Colonic mucosa (tissue), 4 donors: ENCODE measurements at regions not wholly inside any gene's neighbourhood (a gene's known extent, or its start where the extent isn't known, plus 50 kb on each side); places are given as distances from the start of the nearest gene placed in this dataset.

ENCODE experiments used
- DNase-seq: peaks from one replicate; pipeline ENCODE4 v3.0.0-alpha.2; 2020
- H3K27ac ChIP-seq: fragments of 200-600 bp; one replicate; pipeline ENCODE4 v1.8.0; 2021
- H3K27me3 ChIP-seq: fragments of 200-600 bp; one replicate; pipeline ENCODE4 v1.8.0; 2021
- H3K36me3 ChIP-seq: fragments of 200-600 bp; one replicate; pipeline ENCODE4 v1.8.0; 2021
- H3K4me1 ChIP-seq: fragments of 200-600 bp; one replicate; pipeline ENCODE4 v1.8.0; 2021; ENCODE audit warnings: mild to moderate bottlenecking
- H3K4me3 ChIP-seq: fragments of 200-600 bp; one replicate; pipeline ENCODE4 v1.8.0; 2021
- H3K9ac ChIP-seq, 2 donors: one replicate each; pipeline ENCODE4 v1.7.0; 2013; ENCODE audit warnings: control low read depth in 2 of 2, low read depth in 2 of 2, low read length in 2 of 2
- H3K9me3 ChIP-seq: fragments of 200-600 bp; one replicate; pipeline ENCODE4 v1.8.0; 2021
- intact Hi-C: fragments of 100-400 bp; cut with DNase I; formaldehyde crosslinking; loops from one replicate; pipeline ENCODE4 v1.14.1; 2022
- TF ChIP-seq, protein P1 (sequence below): fragments of 200-600 bp; IDR thresholded peaks from one replicate; pipeline ENCODE4 v1.8.0; 2022; ENCODE audit warnings: antibody characterized with exemption, mild to moderate bottlenecking
- donor health status: healthy.
- donor health status: DM: no; HTN: no; CAD: no.
- donor health status: DM: no; HTN: no; CAD: no.

DNA sequence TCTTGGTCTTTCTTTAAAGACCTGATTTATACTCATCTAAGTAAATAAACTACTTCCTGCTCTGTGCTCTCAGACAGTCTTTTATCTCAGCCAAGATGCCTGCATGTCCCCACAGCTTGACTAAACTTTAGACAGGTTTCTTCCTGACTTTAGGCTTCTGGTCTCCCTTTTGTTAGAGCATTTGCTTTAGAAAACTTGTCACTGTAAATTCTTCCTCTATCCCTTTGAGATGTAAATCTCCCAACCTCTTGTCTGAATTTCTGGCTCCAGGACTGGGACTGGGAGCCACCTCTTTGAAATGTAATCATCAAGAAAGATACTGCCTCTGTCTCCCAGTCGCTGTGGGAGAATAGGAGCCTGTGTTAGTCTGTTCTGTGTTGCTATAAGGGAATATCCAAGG, 739.9 kb downstream of the C6orf118 start:
- TF ChIP-seq, protein P1, sequence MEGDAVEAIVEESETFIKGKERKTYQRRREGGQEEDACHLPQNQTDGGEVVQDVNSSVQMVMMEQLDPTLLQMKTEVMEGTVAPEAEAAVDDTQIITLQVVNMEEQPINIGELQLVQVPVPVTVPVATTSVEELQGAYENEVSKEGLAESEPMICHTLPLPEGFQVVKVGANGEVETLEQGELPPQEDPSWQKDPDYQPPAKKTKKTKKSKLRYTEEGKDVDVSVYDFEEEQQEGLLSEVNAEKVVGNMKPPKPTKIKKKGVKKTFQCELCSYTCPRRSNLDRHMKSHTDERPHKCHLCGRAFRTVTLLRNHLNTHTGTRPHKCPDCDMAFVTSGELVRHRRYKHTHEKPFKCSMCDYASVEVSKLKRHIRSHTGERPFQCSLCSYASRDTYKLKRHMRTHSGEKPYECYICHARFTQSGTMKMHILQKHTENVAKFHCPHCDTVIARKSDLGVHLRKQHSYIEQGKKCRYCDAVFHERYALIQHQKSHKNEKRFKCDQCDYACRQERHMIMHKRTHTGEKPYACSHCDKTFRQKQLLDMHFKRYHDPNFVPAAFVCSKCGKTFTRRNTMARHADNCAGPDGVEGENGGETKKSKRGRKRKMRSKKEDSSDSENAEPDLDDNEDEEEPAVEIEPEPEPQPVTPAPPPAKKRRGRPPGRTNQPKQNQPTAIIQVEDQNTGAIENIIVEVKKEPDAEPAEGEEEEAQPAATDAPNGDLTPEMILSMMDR, result no peak
- intact Hi-C loops, result no loop called here

GRCh38 chr6:164563924-164564323, 745.5 kb downstream of the C6orf118 start:
- TF ChIP-seq, protein P1, result no peak
- H3K4me3 ChIP-seq, result no peak overlapping the region
- H3K9me3 ChIP-seq, result no peaks in the 10 kb centered on the region
- H3K4me1 ChIP-seq, result no peaks in the 10 kb centered on the region
- intact Hi-C loops, result no loop called here
- no peak overlapping the region for H3K27ac ChIP-seq
- H3K27me3 ChIP-seq, result no peaks in the 10 kb centered on the region
- no peak for DNase-seq
- H3K9ac ChIP-seq, result no peak overlapping the region
- H3K36me3 ChIP-seq, result no peaks in the 10 kb centered on the region

More for the DNA sequence above, 739.9 kb downstream of the C6orf118 start:
- Histone ChIP-seq H3K9ac (no peak overlapping the region), H3K27me3 (no peaks in the 10 kb centered on the region), H3K4me3 (no peak overlapping the region), H3K4me1 (no peaks in the 10 kb centered on the region), H3K27ac (no peak overlapping the region), H3K9me3 (no peaks in the 10 kb centered on the region), H3K36me3 (no peaks in the 10 kb centered on the region)
- DNase-seq, result no peak

DNA sequence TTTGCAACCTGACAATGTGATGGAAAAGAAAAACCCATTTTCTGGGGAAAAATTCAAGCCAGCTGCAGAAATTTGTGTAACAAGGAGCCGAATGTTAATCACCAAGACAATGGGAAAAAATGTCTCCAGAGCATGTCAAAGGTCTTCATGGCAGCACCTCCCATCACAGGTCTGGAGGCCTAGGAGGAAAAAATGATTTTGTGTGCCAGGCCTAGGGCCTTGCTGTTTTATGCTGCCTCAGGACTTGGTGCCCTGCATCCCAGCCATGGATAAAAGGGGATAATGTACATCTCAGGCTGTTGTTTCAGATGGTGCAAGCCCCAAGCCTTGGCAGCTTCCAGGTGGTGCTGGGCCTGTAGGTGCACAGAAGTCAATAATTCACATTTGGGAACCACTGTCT, 747.7 kb downstream of the C6orf118 start:
- Histone ChIP-seq H3K36me3 (no peaks in the 10 kb centered on the region), H3K27ac (no peak overlapping the region), H3K9ac (no peak overlapping the region), H3K9me3 (no peaks in the 10 kb centered on the region), H3K4me1 (no peaks in the 10 kb centered on the region), H3K4me3 (no peak overlapping the region), H3K27me3 (no peaks in the 10 kb centered on the region)
- TF ChIP-seq, protein P1, result no peak
- intact Hi-C loops, result no loop called here
- DNase-seq, result no peak

- H3K9me3 ChIP-seq, result no peaks in the 10 kb centered on the region
These were observed 754.5 kb downstream of the C6orf118 start for GRCh38 chr6:164554700-164555476.

GRCh38 chr6:164554226-164554625, 755.2 kb downstream of the C6orf118 start:
- TF ChIP-seq, protein P1, result no peak
- Histone ChIP-seq H3K27me3 (no peaks in the 10 kb centered on the region), H3K36me3 (no peaks in the 10 kb centered on the region), H3K4me3 (no peak overlapping the region), H3K27ac (no peak overlapping the region), H3K9me3 (no peaks in the 10 kb centered on the region), H3K4me1 (no peaks in the 10 kb centered on the region), H3K9ac (no peak overlapping the region)
- DNase-seq, result no peak
- intact Hi-C loops, result no loop called here

More at GRCh38 chr6:164554700-164555476, 754.5 kb downstream of the C6orf118 start:
- Histone ChIP-seq H3K4me3 (no peak overlapping the region), H3K4me1 (no peaks in the 10 kb centered on the region), H3K27me3 (no peaks in the 10 kb centered on the region), H3K9ac (no peak overlapping the region), H3K27ac (no peak overlapping the region), H3K36me3 (no peaks in the 10 kb centered on the region)
- intact Hi-C loops, result no loop called here
- TF ChIP-seq, protein P1, result no peak
- DNase-seq, result no peak
